Kidney (tissue), 13 donors: ENCODE measurements at regions not wholly inside any gene's neighbourhood (a gene's known extent, or its start where the extent isn't known, plus 50 kb on each side); places are given as distances from the start of the nearest gene placed in this dataset.

Experiments
- DNase-seq, 5 donors: peaks; one replicate each; pipeline ENCODE4 v3.0.0-alpha.2; 2013 to 2020
- FAIRE-seq: peaks from 2 replicates; lab custom pipeline; 2012; peaks lifted over from hg19 to GRCh38; lab: Jason Lieb, UNC
- H3K27ac ChIP-seq, 2 donors: one replicate each; pipeline ENCODE4 v1.7.0; 2013; ENCODE audit warnings: low read depth in 2 of 2, low read length in 2 of 2, inconsistent platforms in 1 of 2
- H3K27me3 ChIP-seq: one replicate; pipeline ENCODE4 v1.7.1; 2013; ENCODE audit warnings: low read length, inconsistent platforms; ENCODE audit not compliant: control insufficient read depth, insufficient read depth
- H3K36me3 ChIP-seq, 3 donors: one replicate each; pipeline versions ENCODE4 v1.7.0 to v1.7.1; 2013; ENCODE audit warnings: low read length in 3 of 3, control low read depth in 1 of 3, inconsistent platforms in 1 of 3; ENCODE audit not compliant: insufficient read depth in 3 of 3, control insufficient read depth in 2 of 3
- H3K4me1 ChIP-seq, 3 donors: one replicate each; pipeline versions ENCODE4 v1.7.0 to v1.7.1; 2013; ENCODE audit warnings: low read length in 3 of 3, inconsistent platforms in 1 of 3, low read depth in 1 of 3; ENCODE audit not compliant: control insufficient read depth in 2 of 3, insufficient read depth in 2 of 3
- H3K4me3 ChIP-seq, 3 donors: one replicate each; pipeline versions ENCODE4 v1.7.0 to v1.8.1; 2013; ENCODE audit warnings: low read length in 3 of 3, control low read depth in 1 of 3, inconsistent platforms in 1 of 3
- H3K9ac ChIP-seq, 3 donors: one replicate each; pipeline versions ENCODE4 v1.7.0 to v1.7.1; 2013; ENCODE audit warnings: low read length in 3 of 3, control low read depth in 1 of 3, inconsistent platforms in 1 of 3
- H3K9me3 ChIP-seq, 3 donors: one replicate each; pipeline versions ENCODE4 v1.7.0 to v1.7.1; 2013; ENCODE audit warnings: low read length in 3 of 3, control low read depth in 1 of 3, inconsistent platforms in 1 of 3; ENCODE audit not compliant: control insufficient read depth in 2 of 3, insufficient read depth in 1 of 3
- intact Hi-C: fragments of 100-400 bp; cut with DNase I; formaldehyde crosslinking; loops from one replicate; pipeline ENCODE4 v1.11.1; 2022
- TF ChIP-seq, protein P1 (sequence below): IDR thresholded peaks from 3 replicates; pipeline ENCODE4 v1.5.1; 2012; ENCODE audit warnings: mild to moderate bottlenecking, moderate library complexity, borderline replicate concordance; ENCODE audit not compliant: insufficient read depth; ENCODE audit errors: extremely low read depth
- donor health status: control.
- donor health status: control.
- donor health status: control.
- donor health status: control.
- donor health status: control.
- donor health status: DM: yes; HTN: yes; CAD: no.
- donor health status: Normal renal cell carcinoma (clear cell type).

DNA sequence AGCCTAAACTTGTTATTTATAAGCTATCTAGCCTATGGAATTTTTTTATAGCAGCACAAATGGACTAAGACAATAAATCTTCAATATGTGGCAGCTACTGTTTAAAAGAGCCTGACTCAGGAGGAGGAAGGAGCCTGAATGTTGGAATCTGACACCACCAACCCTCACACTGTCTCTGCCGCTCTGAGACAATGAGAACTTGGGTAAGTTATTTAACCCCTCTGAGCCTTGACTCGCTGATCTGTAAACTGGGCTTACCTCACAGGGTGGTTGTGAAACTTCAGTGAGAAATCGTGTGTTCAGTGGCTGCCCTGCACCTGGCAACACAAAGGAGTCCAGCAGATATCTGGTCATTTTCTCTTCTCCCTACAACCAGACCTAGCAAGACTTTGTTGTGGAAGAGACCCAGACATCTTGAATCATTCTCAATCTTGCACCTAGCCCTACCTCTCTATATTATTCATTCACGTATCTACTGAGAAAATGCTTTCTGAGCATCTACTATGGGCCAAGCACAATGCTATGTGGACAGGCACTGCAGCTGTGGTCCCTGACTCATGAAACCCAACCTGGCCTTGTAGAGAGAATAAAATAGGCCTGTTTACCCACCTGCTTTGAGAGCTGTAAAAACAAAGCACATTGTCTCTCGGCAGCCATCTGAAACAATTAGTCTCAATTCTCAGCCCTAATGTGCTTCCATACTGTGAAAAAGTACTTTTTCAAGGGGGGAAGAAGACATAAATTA, 81.9 kb upstream of the SLC25A36 start:
- intact Hi-C loops = loop anchor here (10.0 kb wide), 1 partner anchor 1435 kb away; no protein-coding TSS in a partner anchor
- H3K9ac ChIP-seq = no peak overlapping the region
- H3K36me3 ChIP-seq = no peaks in the 10 kb centered on the region
- no peaks in the 10 kb centered on the region for H3K27me3 ChIP-seq
- FAIRE-seq (no peak), DNase-seq (peak in 2 of 5 donors; percentile 17 to 18)
- H3K9me3 ChIP-seq = no peaks in the 10 kb centered on the region
- no peak overlapping the region for H3K27ac ChIP-seq
- peaks cover 0 to 4% (median 2%) of the 10 kb centered on the region in 3 donors for H3K4me1 ChIP-seq
- no peak overlapping the region for H3K4me3 ChIP-seq
- TF ChIP-seq, protein P1, sequence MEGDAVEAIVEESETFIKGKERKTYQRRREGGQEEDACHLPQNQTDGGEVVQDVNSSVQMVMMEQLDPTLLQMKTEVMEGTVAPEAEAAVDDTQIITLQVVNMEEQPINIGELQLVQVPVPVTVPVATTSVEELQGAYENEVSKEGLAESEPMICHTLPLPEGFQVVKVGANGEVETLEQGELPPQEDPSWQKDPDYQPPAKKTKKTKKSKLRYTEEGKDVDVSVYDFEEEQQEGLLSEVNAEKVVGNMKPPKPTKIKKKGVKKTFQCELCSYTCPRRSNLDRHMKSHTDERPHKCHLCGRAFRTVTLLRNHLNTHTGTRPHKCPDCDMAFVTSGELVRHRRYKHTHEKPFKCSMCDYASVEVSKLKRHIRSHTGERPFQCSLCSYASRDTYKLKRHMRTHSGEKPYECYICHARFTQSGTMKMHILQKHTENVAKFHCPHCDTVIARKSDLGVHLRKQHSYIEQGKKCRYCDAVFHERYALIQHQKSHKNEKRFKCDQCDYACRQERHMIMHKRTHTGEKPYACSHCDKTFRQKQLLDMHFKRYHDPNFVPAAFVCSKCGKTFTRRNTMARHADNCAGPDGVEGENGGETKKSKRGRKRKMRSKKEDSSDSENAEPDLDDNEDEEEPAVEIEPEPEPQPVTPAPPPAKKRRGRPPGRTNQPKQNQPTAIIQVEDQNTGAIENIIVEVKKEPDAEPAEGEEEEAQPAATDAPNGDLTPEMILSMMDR = no peak

DNA sequence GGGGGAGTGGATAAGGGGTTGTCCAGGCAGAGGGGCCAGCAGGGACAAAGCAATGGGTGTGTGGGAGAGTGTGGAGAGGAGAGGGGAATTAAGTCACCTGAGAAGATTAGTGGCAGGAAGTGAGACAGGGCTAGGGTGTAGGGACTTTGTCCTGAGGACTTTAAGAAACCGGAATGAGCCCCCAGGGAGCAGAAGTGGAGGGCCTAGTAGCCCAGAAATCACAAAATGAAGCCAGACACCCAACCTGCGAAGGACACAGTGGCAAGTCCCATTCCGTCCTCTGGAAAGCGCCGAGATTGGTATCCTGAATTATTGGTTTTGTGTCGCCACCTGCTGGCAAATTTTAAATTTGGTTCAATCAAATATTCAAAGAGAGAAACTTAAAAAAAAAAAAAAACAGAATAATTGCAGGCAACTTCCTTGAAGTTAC, 78.0 kb upstream of the SLC25A36 start:
- Histone ChIP-seq H3K9me3 (no peaks in the 10 kb centered on the region), H3K9ac (no peak overlapping the region), H3K27me3 (no peaks in the 10 kb centered on the region), H3K36me3 (no peaks in the 10 kb centered on the region), H3K4me3 (no peak overlapping the region), H3K27ac (no peak overlapping the region), H3K4me1 (peaks cover 0 to 4% (median 2%) of the 10 kb centered on the region in 3 donors)
- intact Hi-C loops = loop anchor here (10.0 kb wide), 1 partner anchor 1439 kb away; no protein-coding TSS in a partner anchor
- FAIRE-seq (peak; percentile 93), DNase-seq (peak in 4 of 5 donors; percentile 54 to 85 (median 73))
- TF ChIP-seq, protein P1 = peak; percentile 52

DNA sequence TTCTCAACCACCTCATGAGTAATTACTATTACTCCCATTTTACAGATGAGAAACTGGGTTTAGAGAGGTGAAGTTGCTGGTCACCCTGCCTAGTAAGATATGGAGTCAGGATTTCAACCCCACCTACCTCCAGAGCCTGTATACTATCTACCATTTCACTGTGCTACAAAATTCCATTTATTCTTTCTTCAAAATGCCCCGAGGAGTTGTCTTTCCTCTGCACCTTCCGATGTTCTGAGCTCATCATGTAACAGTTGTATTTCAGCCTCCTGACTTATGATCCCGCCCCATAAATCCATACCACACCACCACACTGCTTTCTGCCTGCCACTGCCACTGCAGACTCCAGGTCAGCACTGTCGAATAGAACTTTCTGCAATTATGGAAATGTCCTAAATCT, 71.3 kb upstream of the SLC25A36 start:
- H3K27ac ChIP-seq = no peak overlapping the region
- no peaks in the 10 kb centered on the region for H3K36me3 ChIP-seq
- H3K4me1 ChIP-seq = no peaks in the 10 kb centered on the region
- FAIRE-seq (no peak), DNase-seq (no peak)
- H3K9me3 ChIP-seq = no peaks in the 10 kb centered on the region
- intact Hi-C loops = no loop called here
- TF ChIP-seq, protein P1 = no peak
- H3K4me3 ChIP-seq = no peak overlapping the region
- no peak overlapping the region for H3K9ac ChIP-seq
- H3K27me3 ChIP-seq = no peaks in the 10 kb centered on the region
